GM12873 (cell line): ENCODE measurements at regions not wholly inside any gene's neighbourhood (a gene's known extent, or its start where the extent isn't known, plus 50 kb on each side); places are given as distances from the start of the nearest gene placed in this dataset.

Source experiments
- CTCF ChIP-seq: IDR thresholded peaks from 2 replicates; pipeline ENCODE4 v1.5.1; 2012; ENCODE audit warnings: low read depth, mild to moderate bottlenecking, moderate library complexity, low read length, control low read depth; ENCODE audit not compliant: insufficient read depth; ENCODE audit errors: missing control alignments

DNA sequence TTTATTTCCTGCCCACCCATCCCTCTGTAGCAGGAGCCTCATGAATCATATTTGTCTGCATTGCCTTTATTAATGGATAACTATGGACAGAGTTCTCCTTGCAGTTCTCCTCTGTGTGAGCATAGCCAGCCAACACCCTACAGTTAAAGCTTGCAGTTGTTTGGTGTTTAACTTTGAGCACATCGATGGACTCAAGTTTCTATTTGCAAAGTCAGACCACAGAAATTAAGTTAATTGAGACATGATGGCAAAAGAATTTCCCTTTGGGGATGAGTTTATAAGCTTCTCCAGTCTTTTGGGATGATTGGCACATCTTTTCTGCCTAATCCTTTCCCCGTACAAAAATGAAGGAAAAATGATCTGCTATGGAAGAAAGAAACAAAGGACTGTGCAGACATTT lies 398.9 kb upstream of the THBS1 start:
- no peak for TF ChIP-seq CTCF

GRCh38 chr15:39183164-39183881 lies 397.6 kb upstream of the THBS1 start:
- TF ChIP-seq CTCF = no peak

GRCh38 chr15:39184701-39185390 lies 396.0 kb upstream of the THBS1 start:
- no peak for TF ChIP-seq CTCF

DNA sequence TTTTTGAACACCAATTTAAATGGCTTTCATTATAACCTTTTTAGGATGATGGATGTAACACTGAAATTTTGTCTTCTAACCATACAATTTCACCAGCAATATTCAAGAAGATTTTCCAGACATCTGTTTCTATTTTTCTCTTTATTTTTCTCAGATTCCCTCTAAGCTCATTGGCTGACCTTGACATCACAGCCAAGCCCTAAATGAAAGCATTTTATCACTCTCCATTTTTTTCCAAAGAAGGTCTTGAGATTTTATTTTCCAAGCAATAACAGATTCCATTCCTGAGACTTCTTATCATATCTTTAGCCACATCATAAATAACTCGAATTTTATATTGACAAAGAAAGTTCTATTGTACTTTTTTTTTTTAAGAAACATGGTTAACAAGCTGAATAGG lies 392.6 kb upstream of the THBS1 start:
- no peak for TF ChIP-seq CTCF

DNA sequence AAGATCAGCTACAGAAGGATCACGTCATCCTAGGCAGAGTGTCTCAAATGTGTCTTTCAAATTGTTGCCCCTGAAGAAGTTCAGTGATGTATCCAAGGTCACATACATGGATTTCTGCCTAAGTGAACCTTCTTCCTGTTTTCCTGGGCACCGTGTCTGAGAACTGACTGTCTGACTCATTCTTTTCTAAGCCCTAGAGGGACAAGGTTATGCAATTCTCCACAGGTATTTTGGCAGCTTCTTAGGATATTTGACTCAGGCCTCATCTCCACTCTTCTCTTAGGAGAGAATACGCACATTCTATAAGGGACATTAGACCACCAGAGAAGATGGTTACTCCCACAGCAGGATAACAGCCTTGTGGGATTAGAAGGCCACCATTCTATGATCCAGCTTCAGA lies 391.9 kb upstream of the THBS1 start:
- TF ChIP-seq CTCF = no peak

GRCh38 chr15:39191871-39192291 lies 389.0 kb upstream of the THBS1 start:
- no peak for TF ChIP-seq CTCF

DNA sequence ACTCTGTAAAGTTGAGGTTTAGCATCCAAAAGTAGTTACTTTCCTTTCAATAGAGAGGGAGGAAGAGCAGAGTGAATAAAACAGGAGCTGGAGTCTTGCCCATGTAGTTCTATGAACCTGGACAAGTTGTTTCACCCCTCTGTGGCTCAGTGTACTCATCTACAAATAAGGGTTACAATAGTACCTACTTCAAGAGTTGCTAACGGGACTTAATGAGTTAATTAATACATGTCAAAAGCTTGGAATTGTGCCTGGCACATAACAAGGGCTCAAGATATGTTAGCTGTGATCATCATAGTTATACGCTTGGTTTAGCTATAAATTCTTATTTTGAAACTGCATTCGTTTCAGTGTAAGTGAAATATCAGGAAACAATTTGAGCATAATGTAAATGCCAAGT lies 388.5 kb upstream of the THBS1 start:
- no peak for TF ChIP-seq CTCF
